SK-N-SH (cell line): ENCODE measurements at regions not wholly inside any gene's neighbourhood (a gene's known extent, or its start where the extent isn't known, plus 50 kb on each side); places are given as distances from the start of the nearest gene placed in this dataset.

ENCODE experiments used
- CTCF ChIA-PET: fragments of 300-600, 350-600 bp; formaldehyde crosslinking; extraction: SDS; loops from one replicate; lab custom pipeline; 2021; lab: Yijun Ruan, JAX
- POLR2A ChIA-PET: fragments of 350-600 bp; sonication (Branson Sonifier 250); formaldehyde crosslinking; extraction: SDS; loops from one replicate; lab custom pipeline; 2020; ENCODE audit warnings: antibody characterized with exemption, inconsistent platforms; lab: Yijun Ruan, JAX
- DNase-seq: peaks from one replicate; pipeline ENCODE4 v3.0.0; 2012
- H2AFZ ChIP-seq: fragments of 200-600 bp; sonication (generic); 2 replicates; pipeline ENCODE4 v1.8.1; 2016; ENCODE audit warnings: antibody characterized with exemption, mild to moderate bottlenecking, low read depth
- H3F3A ChIP-seq: fragments of 200-600 bp; sonication (generic); replicated peaks from 2 replicates; pipeline ENCODE3; 2016; ENCODE audit warnings: antibody characterized with exemption, mild to moderate bottlenecking; ENCODE audit not compliant: insufficient read depth
- H3K27ac ChIP-seq, 2 experiments: fragments of 200-500 bp in 1 of 2; fragments of 200-600 bp in 1 of 2; sonication (Bioruptor generic) in 1 of 2; sonication (generic), shearing (Covaris generic) in 1 of 2; 2 replicates each; pipeline versions ENCODE4 v1.5.1 to v1.6.1; 2014 to 2016; ENCODE audit warnings: low read depth in 2 of 2, inconsistent platforms in 1 of 2, low read length in 1 of 2, mild to moderate bottlenecking in 1 of 2, mixed read lengths in 1 of 2
- H3K27me3 ChIP-seq: fragments of 200-600 bp; sonication (generic), shearing (Covaris generic); 2 replicates; pipeline ENCODE4 v1.6.1; 2016; ENCODE audit warnings: mixed run types; ENCODE audit not compliant: insufficient read depth
- H3K36me3 ChIP-seq, 2 experiments: fragments of 200-500 bp in 1 of 2; fragments of 200-600 bp in 1 of 2; sonication (Bioruptor generic) in 1 of 2; sonication (generic) in 1 of 2; replicated peaks in 1 of 2; 2 replicates each; pipeline versions ENCODE3 to v1.5.1; 2014 to 2016; ENCODE audit warnings: low read length in 1 of 2, mild to moderate bottlenecking in 1 of 2; ENCODE audit not compliant: insufficient read depth in 2 of 2, control insufficient read depth in 1 of 2
- H3K4me1 ChIP-seq, 2 experiments: fragments of 200-500 bp in 1 of 2; fragments of 200-600 bp in 1 of 2; sonication (Bioruptor generic) in 1 of 2; sonication (generic), shearing (Covaris generic) in 1 of 2; 2 replicates each; pipeline versions ENCODE4 v1.5.1 to v1.6.1; 2014 to 2016; ENCODE audit warnings: low read depth in 1 of 2, low read length in 1 of 2, mixed run types in 1 of 2; ENCODE audit not compliant: insufficient read depth in 2 of 2, control insufficient read depth in 1 of 2
- H3K4me2 ChIP-seq: fragments of 200-600 bp; sonication (generic), shearing (Covaris generic); 2 replicates; pipeline ENCODE4 v1.6.1; 2017; ENCODE audit warnings: mixed run types
- H3K4me3 ChIP-seq, 2 experiments: fragments of 200-500 bp in 1 of 2; fragments of 200-600 bp in 1 of 2; sonication (Bioruptor generic) in 1 of 2; sonication (generic), shearing (Covaris generic) in 1 of 2; 2 replicates each; pipeline versions ENCODE4 v1.5.1 to v1.8.1; 2014 to 2016; ENCODE audit warnings: low read depth in 2 of 2, inconsistent platforms in 1 of 2, low read length in 1 of 2, mild to moderate bottlenecking in 1 of 2, mixed read lengths in 1 of 2, moderate library complexity in 1 of 2
- H3K79me2 ChIP-seq: fragments of 200-600 bp; sonication (generic); 2 replicates; pipeline ENCODE4 v1.8.1; 2017; ENCODE audit warnings: mild to moderate bottlenecking; ENCODE audit not compliant: insufficient read depth
- H3K9ac ChIP-seq: fragments of 200-600 bp; sonication (generic); 2 replicates; pipeline ENCODE4 v1.6.1; 2017; ENCODE audit warnings: mixed run types
- H3K9me2 ChIP-seq: fragments of 200-600 bp; sonication (generic); 2 replicates; pipeline ENCODE4 v1.6.1; 2017; ENCODE audit warnings: mixed run types
- H3K9me3 ChIP-seq: fragments of 200-600 bp; sonication (generic); 2 replicates; pipeline ENCODE4 v1.6.1; 2017; ENCODE audit warnings: mixed run types, mild to moderate bottlenecking, moderate library complexity
- H4K20me1 ChIP-seq: fragments of 200-600 bp; sonication (generic); 2 replicates; pipeline ENCODE4 v1.6.1; 2017; ENCODE audit warnings: mild to moderate bottlenecking, mixed run types; ENCODE audit not compliant: insufficient read depth
- CHD2 ChIP-seq: fragments of 150-350 bp; IDR thresholded peaks from 2 replicates; pipeline ENCODE4 v1.6.1; 2018; ENCODE audit warnings: low read length; ENCODE audit not compliant: partially characterized antibody
- CTCF ChIP-seq: fragments of 200-600 bp; sonication (generic); IDR thresholded peaks from 2 replicates; pipeline ENCODE4 v1.6.1; 2017; ENCODE audit warnings: antibody characterized with exemption, mild to moderate bottlenecking, moderate library complexity
- FOSL2 ChIP-seq: IDR thresholded peaks from 2 replicates; pipeline ENCODE4 v1.4.0; 2012; ENCODE audit warnings: low read depth, mild to moderate bottlenecking, moderate library complexity, borderline replicate concordance
- GABPA ChIP-seq: IDR thresholded peaks from 2 replicates; pipeline ENCODE4 v1.4.0; 2012; ENCODE audit warnings: low read depth, mild to moderate bottlenecking
- GATA2 ChIP-seq: sonication (generic); formaldehyde crosslinking; IDR thresholded peaks from 2 replicates; pipeline ENCODE4 v1.5.0; 2020; ENCODE audit warnings: mild to moderate bottlenecking, missing genetic modification reagents
- IRF3 ChIP-seq: fragments of 150-350 bp; IDR thresholded peaks from 2 replicates; pipeline ENCODE4 v1.6.1; 2016; ENCODE audit warnings: mild to moderate bottlenecking, low read depth, low read length
- MXI1 ChIP-seq: IDR thresholded peaks from 2 replicates; pipeline ENCODE4 v1.6.1; 2012; ENCODE audit warnings: mild to moderate bottlenecking, low read depth, low read length, improper control_type of control experiment
- NRF1 ChIP-seq: IDR thresholded peaks from 2 replicates; pipeline ENCODE4 v1.6.1; 2012; ENCODE audit warnings: low read depth, mild to moderate bottlenecking, low read length
- PBX3 ChIP-seq: IDR thresholded peaks from 2 replicates; pipeline ENCODE4; 2012
- POLR2AphosphoS5 ChIP-seq: IDR thresholded peaks from 2 replicates; pipeline ENCODE4 v1.6.1; 2012; ENCODE audit warnings: low read depth, low read length
- RXRA ChIP-seq: IDR thresholded peaks from 2 replicates; pipeline ENCODE4 v1.4.0; 2012; ENCODE audit warnings: low read depth, mild to moderate bottlenecking, borderline replicate concordance
- SIN3A ChIP-seq: IDR thresholded peaks from 2 replicates; pipeline ENCODE4 v1.6.1; 2012; ENCODE audit warnings: low read depth, mild to moderate bottlenecking, low read length, moderate library complexity, borderline replicate concordance
- TEAD4 ChIP-seq: IDR thresholded peaks from 2 replicates; pipeline ENCODE4 v1.4.0; 2012; ENCODE audit warnings: mild to moderate bottlenecking, borderline replicate concordance; ENCODE audit not compliant: insufficient read depth
- YY1 ChIP-seq: IDR thresholded peaks from 2 replicates; pipeline ENCODE4 v1.4.0; 2012; ENCODE audit warnings: low read depth, mild to moderate bottlenecking
- WGBS: methylation state at CpG from one replicate; pipeline ENCODE4 v1.1.6; 2017; ENCODE audit warnings: low lambda C conversion rate; 5-methylcytosine and 5-hydroxymethylcytosine counted together

- 38% methylated on average over 3 of the region's 3 CpGs for WGBS
- CTCF ChIA-PET = no interaction called here
Measured at GRCh38 chr14:27242874-27243273, 645.0 kb upstream of the NOVA1 start.

GRCh38 chr14:27243365-27243764 lies 645.5 kb upstream of the NOVA1 start:
- Histone ChIP-seq H3K4me3 (no peak overlapping the region), H4K20me1 (no peaks in the 10 kb centered on the region), H3K4me1 (no peaks in the 10 kb centered on the region), H3K27ac (no peak overlapping the region), H3K9me3 (no peaks in the 10 kb centered on the region), H3K4me2 (no peak overlapping the region), H3K36me3 (no peaks in the 10 kb centered on the region), H3K27me3 (no peaks in the 10 kb centered on the region), H3F3A (no peaks in the 10 kb centered on the region), H3K9ac (no peak overlapping the region), H3K79me2 (no peaks in the 10 kb centered on the region), H2AFZ (no peak overlapping the region), H3K9me2 (no peaks in the 10 kb centered on the region)
- POLR2A ChIA-PET = no interaction called here
- CTCF ChIA-PET = no interaction called here
- 39% methylated on average over 2 of the region's 2 CpGs for WGBS
- TF ChIP-seq FOSL2 (no peak), POLR2AphosphoS5 (no peak), CTCF (no peak), SIN3A (no peak), PBX3 (no peak), MXI1 (no peak), CHD2 (no peak), GABPA (no peak), YY1 (no peak), RXRA (no peak), IRF3 (no peak)
- no peak for DNase-seq

More at GRCh38 chr14:27242874-27243273, 645.0 kb upstream of the NOVA1 start:
- Histone ChIP-seq H3K9ac (no peak overlapping the region), H3K4me3 (no peak overlapping the region), H3K27ac (no peak overlapping the region), H2AFZ (no peak overlapping the region), H3K9me3 (no peaks in the 10 kb centered on the region), H3K79me2 (no peaks in the 10 kb centered on the region), H3K36me3 (no peaks in the 10 kb centered on the region), H3K4me1 (no peaks in the 10 kb centered on the region), H3K4me2 (no peak overlapping the region), H3K9me2 (no peaks in the 10 kb centered on the region), H3F3A (no peaks in the 10 kb centered on the region), H4K20me1 (no peaks in the 10 kb centered on the region), H3K27me3 (no peaks in the 10 kb centered on the region)
- no peak for DNase-seq
- TF ChIP-seq TEAD4 (no peak), GATA2 (CRISPR knock-in tag) (no peak), NRF1 (no peak)
- POLR2A ChIA-PET = no interaction called here
